Prostate gland (tissue), 2 donors: ENCODE measurements at regions not wholly inside any gene's neighbourhood (a gene's known extent, or its start where the extent isn't known, plus 50 kb on each side); places are given as distances from the start of the nearest gene placed in this dataset.
"Not testable (repeated sequence)": the region's sequence is repeated elsewhere in the genome, so short reads cannot be mapped to it uniquely, and the experiment has no call there.

Source experiments
- POLR2A ChIP-seq: fragments of 450-650 bp; IDR thresholded peaks from one replicate; pipeline ENCODE4 v1.6.1; 2016; ENCODE audit warnings: antibody characterized with exemption, mild to moderate bottlenecking
- TF ChIP-seq, protein P1 (sequence below), 4 experiments: fragments of 200-600 bp in 2 of 4; fragments of 450-650 bp in 2 of 4; sonication (generic) in 2 of 4; IDR thresholded peaks; 1 replicate in 3 of 4; 2 replicates in 1 of 4; pipeline ENCODE4 v1.5.1; 2016 to 2019; ENCODE audit warnings: antibody characterized with exemption in 4 of 4, mild to moderate bottlenecking in 2 of 4, moderate library complexity in 2 of 4

DNA sequence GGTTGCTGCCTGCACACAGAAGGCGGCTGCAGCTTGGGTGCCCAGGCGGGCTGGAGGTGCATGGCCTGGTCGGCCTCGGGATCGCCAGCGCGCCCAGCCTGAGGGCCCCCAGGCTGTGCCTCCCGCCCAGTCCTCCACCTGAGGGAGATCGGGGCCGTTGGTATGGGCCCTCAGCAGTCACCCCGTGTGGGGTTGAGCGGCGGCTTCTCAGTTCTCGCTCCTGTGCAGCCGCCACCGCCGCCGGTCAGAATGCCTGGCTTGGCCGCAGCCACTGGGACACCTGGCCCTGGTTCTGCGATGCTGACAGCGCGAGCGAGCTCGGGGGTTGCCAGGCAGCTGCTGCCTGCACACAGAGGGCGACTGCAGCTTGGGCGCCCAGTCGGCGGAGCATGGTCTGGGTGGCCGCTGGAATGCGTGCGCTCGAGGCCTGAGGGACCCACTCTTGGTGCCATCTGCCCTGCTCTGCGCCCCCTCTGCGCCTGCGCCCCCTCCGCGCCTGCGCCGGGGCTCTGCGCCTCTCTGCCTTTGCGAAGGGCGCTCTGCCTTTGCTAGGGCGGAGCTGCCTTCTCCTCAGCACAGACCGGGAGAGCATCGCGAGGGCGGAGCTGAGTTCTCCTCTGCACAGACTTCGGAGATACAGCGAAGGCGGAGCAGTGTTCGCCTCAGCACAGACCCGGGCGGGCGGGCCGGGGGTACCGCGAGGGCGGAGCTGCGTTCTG is 84.6 kb upstream of the ZNG1F start:
- peak; percentile 69 for TF ChIP-seq POLR2A
- TF ChIP-seq, protein P1, sequence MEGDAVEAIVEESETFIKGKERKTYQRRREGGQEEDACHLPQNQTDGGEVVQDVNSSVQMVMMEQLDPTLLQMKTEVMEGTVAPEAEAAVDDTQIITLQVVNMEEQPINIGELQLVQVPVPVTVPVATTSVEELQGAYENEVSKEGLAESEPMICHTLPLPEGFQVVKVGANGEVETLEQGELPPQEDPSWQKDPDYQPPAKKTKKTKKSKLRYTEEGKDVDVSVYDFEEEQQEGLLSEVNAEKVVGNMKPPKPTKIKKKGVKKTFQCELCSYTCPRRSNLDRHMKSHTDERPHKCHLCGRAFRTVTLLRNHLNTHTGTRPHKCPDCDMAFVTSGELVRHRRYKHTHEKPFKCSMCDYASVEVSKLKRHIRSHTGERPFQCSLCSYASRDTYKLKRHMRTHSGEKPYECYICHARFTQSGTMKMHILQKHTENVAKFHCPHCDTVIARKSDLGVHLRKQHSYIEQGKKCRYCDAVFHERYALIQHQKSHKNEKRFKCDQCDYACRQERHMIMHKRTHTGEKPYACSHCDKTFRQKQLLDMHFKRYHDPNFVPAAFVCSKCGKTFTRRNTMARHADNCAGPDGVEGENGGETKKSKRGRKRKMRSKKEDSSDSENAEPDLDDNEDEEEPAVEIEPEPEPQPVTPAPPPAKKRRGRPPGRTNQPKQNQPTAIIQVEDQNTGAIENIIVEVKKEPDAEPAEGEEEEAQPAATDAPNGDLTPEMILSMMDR (IDR thresholded peaks at IDR 0.05): not testable (repeated sequence)
